ENCODE measurements at regions not wholly inside any gene's neighbourhood (a gene's known extent, or its start where the extent isn't known, plus 50 kb on each side); places are given as distances from the start of the nearest gene placed in this dataset.

DNA sequence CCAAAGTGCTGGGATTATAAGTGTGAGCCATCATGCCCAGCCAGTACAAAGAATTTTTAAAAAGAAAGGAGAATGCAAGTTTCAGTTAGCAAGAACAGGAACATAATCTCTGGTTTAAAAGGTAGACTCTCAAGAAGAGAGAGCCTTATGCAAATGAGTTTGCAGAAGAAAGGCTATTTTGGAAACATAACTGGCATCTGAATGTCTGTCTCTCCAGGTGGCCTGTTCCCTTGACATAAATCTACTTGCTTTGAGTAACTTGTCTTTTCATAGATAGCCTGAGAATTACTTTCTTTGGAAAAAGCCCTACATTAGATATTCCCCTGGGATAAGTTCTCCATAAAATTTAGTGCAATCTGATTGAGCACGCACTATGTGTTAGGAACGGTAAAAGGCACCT lies 109.6 kb downstream of the ICOS start:
- Histone ChIP-seq H3K79me2 (ENCODE audit: insufficient read depth, low read length) (no peaks in the 10 kb centered on the region), H3K4me3 (ENCODE audit: insufficient read depth, low read depth, low read length) (no peak overlapping the region), H3K9me3 (ENCODE audit: insufficient read depth, low read depth, low read length) (no peaks in the 10 kb centered on the region), H3K4me1 (ENCODE audit: insufficient read depth, low read length) (no peaks in the 10 kb centered on the region), H3K36me3 (ENCODE audit: insufficient read depth, low read length) (no peaks in the 10 kb centered on the region), H4K20me1 (ENCODE audit: insufficient read depth, low read length) (no peaks in the 10 kb centered on the region), H3K4me2 (ENCODE audit: low read length) (no peak overlapping the region), H3K27me3 (ENCODE audit: insufficient read depth, low read length) (no peaks in the 10 kb centered on the region), H3K9ac (ENCODE audit: low read length) (no peak overlapping the region), H3K27ac (ENCODE audit: low read depth, low read length) (no peak overlapping the region), H2AFZ (ENCODE audit: low read depth, low read length) (no peak overlapping the region)
- Mint-ChIP-seq H3K36me3 (ENCODE audit: low read depth, unreplicated experiment) (no peaks in the 10 kb centered on the region), H3K4me1 (ENCODE audit: low read depth, unreplicated experiment) (no peaks in the 10 kb centered on the region), H3K27ac (ENCODE audit: unreplicated experiment) (no peak overlapping the region), H3K9me3 (ENCODE audit: unreplicated experiment) (peaks cover 3% of the 10 kb centered on the region), H3K4me3 (ENCODE audit: unreplicated experiment) (no peak overlapping the region), H3K27me3 (ENCODE audit: low read depth, unreplicated experiment) (peaks cover 14% of the 10 kb centered on the region)
- no peak for DNase-seq (ENCODE audit: low read depth)
- TF ChIP-seq EZH2 (IDR thresholded peaks at IDR 0.05; ENCODE audit: insufficient read depth, low read length) = no peak
- TF ChIP-seq, protein P1, sequence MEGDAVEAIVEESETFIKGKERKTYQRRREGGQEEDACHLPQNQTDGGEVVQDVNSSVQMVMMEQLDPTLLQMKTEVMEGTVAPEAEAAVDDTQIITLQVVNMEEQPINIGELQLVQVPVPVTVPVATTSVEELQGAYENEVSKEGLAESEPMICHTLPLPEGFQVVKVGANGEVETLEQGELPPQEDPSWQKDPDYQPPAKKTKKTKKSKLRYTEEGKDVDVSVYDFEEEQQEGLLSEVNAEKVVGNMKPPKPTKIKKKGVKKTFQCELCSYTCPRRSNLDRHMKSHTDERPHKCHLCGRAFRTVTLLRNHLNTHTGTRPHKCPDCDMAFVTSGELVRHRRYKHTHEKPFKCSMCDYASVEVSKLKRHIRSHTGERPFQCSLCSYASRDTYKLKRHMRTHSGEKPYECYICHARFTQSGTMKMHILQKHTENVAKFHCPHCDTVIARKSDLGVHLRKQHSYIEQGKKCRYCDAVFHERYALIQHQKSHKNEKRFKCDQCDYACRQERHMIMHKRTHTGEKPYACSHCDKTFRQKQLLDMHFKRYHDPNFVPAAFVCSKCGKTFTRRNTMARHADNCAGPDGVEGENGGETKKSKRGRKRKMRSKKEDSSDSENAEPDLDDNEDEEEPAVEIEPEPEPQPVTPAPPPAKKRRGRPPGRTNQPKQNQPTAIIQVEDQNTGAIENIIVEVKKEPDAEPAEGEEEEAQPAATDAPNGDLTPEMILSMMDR (IDR thresholded peaks at IDR 0.05; ENCODE audit: insufficient read depth, low read depth, low read length) = no peak
- FAIRE-seq = no peak

DNA sequence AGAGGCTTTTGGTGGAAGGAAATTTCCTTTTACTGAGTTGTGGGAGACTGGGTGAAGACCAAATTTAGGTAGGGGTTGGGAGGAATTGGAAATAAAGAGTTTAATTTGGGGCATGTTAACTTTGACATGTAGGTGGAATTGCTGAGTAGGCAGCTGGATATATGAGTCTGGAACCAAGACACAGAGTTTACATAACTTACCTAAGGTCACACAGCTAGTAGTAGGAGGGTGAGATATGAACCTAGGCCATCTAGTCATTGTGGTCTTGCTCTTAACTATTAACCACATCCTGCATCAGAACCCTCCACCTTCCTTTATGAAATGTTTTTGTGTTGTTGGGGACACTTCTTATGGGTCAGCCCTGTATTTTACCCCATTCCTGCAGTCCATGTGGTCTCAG lies 113.1 kb downstream of the ICOS start:
- Histone ChIP-seq H3K36me3 (ENCODE audit: insufficient read depth, low read length) (no peaks in the 10 kb centered on the region), H3K27ac (ENCODE audit: low read depth, low read length) (no peak overlapping the region), H3K79me2 (ENCODE audit: insufficient read depth, low read length) (no peaks in the 10 kb centered on the region), H3K4me1 (ENCODE audit: insufficient read depth, low read length) (no peaks in the 10 kb centered on the region), H3K9ac (ENCODE audit: low read length) (no peak overlapping the region), H2AFZ (ENCODE audit: low read depth, low read length) (no peak overlapping the region), H3K27me3 (ENCODE audit: insufficient read depth, low read length) (no peaks in the 10 kb centered on the region), H3K4me3 (ENCODE audit: insufficient read depth, low read depth, low read length) (no peak overlapping the region), H3K9me3 (ENCODE audit: insufficient read depth, low read depth, low read length) (no peaks in the 10 kb centered on the region), H3K4me2 (ENCODE audit: low read length) (no peak overlapping the region), H4K20me1 (ENCODE audit: insufficient read depth, low read length) (no peaks in the 10 kb centered on the region)
- Mint-ChIP-seq H3K27me3 (ENCODE audit: low read depth, unreplicated experiment) (peaks cover 20% of the 10 kb centered on the region), H3K9me3 (ENCODE audit: unreplicated experiment) (peaks cover 3% of the 10 kb centered on the region), H3K4me3 (ENCODE audit: unreplicated experiment) (no peak overlapping the region), H3K27ac (ENCODE audit: unreplicated experiment) (no peak overlapping the region), H3K4me1 (ENCODE audit: low read depth, unreplicated experiment) (no peaks in the 10 kb centered on the region), H3K36me3 (ENCODE audit: low read depth, unreplicated experiment) (no peaks in the 10 kb centered on the region)
- FAIRE-seq (no peak), DNase-seq (ENCODE audit: low read depth) (no peak)
- TF ChIP-seq EZH2 (IDR thresholded peaks at IDR 0.05; ENCODE audit: insufficient read depth, low read length) = no peak
- TF ChIP-seq, protein P1 (IDR thresholded peaks at IDR 0.05; ENCODE audit: insufficient read depth, low read depth, low read length) = no peak

DNA sequence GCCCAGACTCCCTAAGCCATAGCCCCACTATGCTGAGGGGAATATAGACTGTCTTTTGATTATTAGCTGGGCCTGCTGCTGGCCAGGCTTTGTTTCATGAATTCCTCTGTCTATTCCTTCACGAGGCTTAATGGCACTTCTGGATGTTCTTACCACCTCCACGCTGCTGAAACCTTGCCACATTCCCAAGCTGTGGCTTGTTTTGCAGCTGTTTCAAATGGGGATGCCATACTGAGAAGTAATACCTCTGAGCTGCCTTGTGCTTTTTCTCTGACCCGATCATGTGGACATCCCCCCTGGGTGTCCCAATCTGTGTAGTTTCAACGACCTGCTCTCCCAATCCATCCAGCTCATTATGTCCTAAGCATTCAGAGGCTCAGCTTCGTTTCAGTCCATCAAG lies 114.1 kb downstream of the ICOS start:
- H3K27ac Mint-ChIP-seq (ENCODE audit: unreplicated experiment) = no peak overlapping the region
- no peaks in the 10 kb centered on the region for H3K4me1 Mint-ChIP-seq (ENCODE audit: low read depth, unreplicated experiment)
- H3K27ac ChIP-seq (ENCODE audit: low read depth, low read length) = no peak overlapping the region
- H3K27me3 Mint-ChIP-seq (ENCODE audit: low read depth, unreplicated experiment) = peaks cover 20% of the 10 kb centered on the region
- no peak overlapping the region for H3K4me3 ChIP-seq (ENCODE audit: insufficient read depth, low read depth, low read length)
- no peaks in the 10 kb centered on the region for H3K9me3 ChIP-seq (ENCODE audit: insufficient read depth, low read depth, low read length)
- H2AFZ ChIP-seq (ENCODE audit: low read depth, low read length) = no peak overlapping the region
- no peaks in the 10 kb centered on the region for H3K36me3 ChIP-seq (ENCODE audit: insufficient read depth, low read length)
- no peak overlapping the region for H3K4me3 Mint-ChIP-seq (ENCODE audit: unreplicated experiment)
- H3K9ac ChIP-seq (ENCODE audit: low read length) = no peak overlapping the region
- no peaks in the 10 kb centered on the region for H3K36me3 Mint-ChIP-seq (ENCODE audit: low read depth, unreplicated experiment)
- DNase-seq (ENCODE audit: low read depth) = no peak
- H3K79me2 ChIP-seq (ENCODE audit: insufficient read depth, low read length) = no peaks in the 10 kb centered on the region
- no peaks in the 10 kb centered on the region for H3K27me3 ChIP-seq (ENCODE audit: insufficient read depth, low read length)
- H3K9me3 Mint-ChIP-seq (ENCODE audit: unreplicated experiment) = peaks cover 3% of the 10 kb centered on the region
- no peak for TF ChIP-seq EZH2 (IDR thresholded peaks at IDR 0.05; ENCODE audit: insufficient read depth, low read length)
- no peaks in the 10 kb centered on the region for H4K20me1 ChIP-seq (ENCODE audit: insufficient read depth, low read length)
- H3K4me1 ChIP-seq (ENCODE audit: insufficient read depth, low read length) = no peaks in the 10 kb centered on the region
- no peak overlapping the region for H3K4me2 ChIP-seq (ENCODE audit: low read length)
- FAIRE-seq = no peak
